ENCODE measurements at regions not wholly inside any gene's neighbourhood (a gene's known extent, or its start where the extent isn't known, plus 50 kb on each side); places are given as distances from the start of the nearest gene placed in this dataset.

GRCh38 chr13:99866781-99867180 is 104.8 kb downstream of the ZIC5 start:
- Histone ChIP-seq H3K4me3 (ENCODE audit: low read depth in 1 of 2, low read length in 1 of 2) (no peak overlapping the region), H3K4me1 (ENCODE audit: control insufficient read depth in 1 of 2, insufficient read depth in 1 of 2, low read depth in 1 of 2, low read length in 1 of 2) (no peaks in the 10 kb centered on the region), H3K27ac (no peak overlapping the region), H3K9me3 (no peaks in the 10 kb centered on the region), H3K27me3 (peaks cover 9% of the 10 kb centered on the region), H3K36me3 (no peaks in the 10 kb centered on the region)
- no peak for TF ChIP-seq CTCF (IDR thresholded peaks at IDR 0.05)

GRCh38 chr13:99865420-99865930 is 106.1 kb downstream of the ZIC5 start:
- no peaks in the 10 kb centered on the region for H3K36me3 ChIP-seq
- TF ChIP-seq CTCF (IDR thresholded peaks at IDR 0.05) = no peak
- H3K9me3 ChIP-seq = no peaks in the 10 kb centered on the region

GRCh38 chr13:99864627-99864990 is 107.0 kb downstream of the ZIC5 start:
- H3K4me1 ChIP-seq (ENCODE audit: control insufficient read depth in 1 of 2, insufficient read depth in 1 of 2, low read depth in 1 of 2, low read length in 1 of 2) = no peaks in the 10 kb centered on the region
- H3K27me3 ChIP-seq = no peaks in the 10 kb centered on the region
- no peaks in the 10 kb centered on the region for H3K9me3 ChIP-seq
- H3K27ac ChIP-seq = no peak overlapping the region
- no peak for TF ChIP-seq CTCF (IDR thresholded peaks at IDR 0.05)
- no peaks in the 10 kb centered on the region for H3K36me3 ChIP-seq
- H3K4me3 ChIP-seq (ENCODE audit: low read depth in 1 of 2, low read length in 1 of 2) = no peak overlapping the region

More at GRCh38 chr13:99865420-99865930, 106.1 kb downstream of the ZIC5 start:
- H3K27ac ChIP-seq = no peak overlapping the region
- H3K27me3 ChIP-seq = no peaks in the 10 kb centered on the region
- no peak overlapping the region for H3K4me3 ChIP-seq (ENCODE audit: low read depth in 1 of 2, low read length in 1 of 2)
- H3K4me1 ChIP-seq (ENCODE audit: control insufficient read depth in 1 of 2, insufficient read depth in 1 of 2, low read depth in 1 of 2, low read length in 1 of 2) = no peaks in the 10 kb centered on the region

- Histone ChIP-seq H3K4me1 (ENCODE audit: control insufficient read depth in 1 of 2, insufficient read depth in 1 of 2, low read depth in 1 of 2, low read length in 1 of 2) (no peaks in the 10 kb centered on the region), H3K4me3 (ENCODE audit: low read depth in 1 of 2, low read length in 1 of 2) (no peak overlapping the region), H3K9me3 (no peaks in the 10 kb centered on the region), H3K27me3 (no peaks in the 10 kb centered on the region), H3K36me3 (no peaks in the 10 kb centered on the region), H3K27ac (no peak overlapping the region)
- TF ChIP-seq CTCF (IDR thresholded peaks at IDR 0.05) = no peak
Measured at GRCh38 chr13:99863789-99864626, 107.6 kb downstream of the ZIC5 start.

- Histone ChIP-seq H3K27me3 (no peaks in the 10 kb centered on the region), H3K4me1 (ENCODE audit: control insufficient read depth in 1 of 2, insufficient read depth in 1 of 2, low read depth in 1 of 2, low read length in 1 of 2) (no peaks in the 10 kb centered on the region), H3K4me3 (ENCODE audit: low read depth in 1 of 2, low read length in 1 of 2) (no peak overlapping the region), H3K9me3 (no peaks in the 10 kb centered on the region), H3K27ac (no peak overlapping the region), H3K36me3 (no peaks in the 10 kb centered on the region)
- TF ChIP-seq CTCF (IDR thresholded peaks at IDR 0.05) = no peak
Measured at GRCh38 chr13:99862244-99862643, 109.3 kb downstream of the ZIC5 start.

Data from neutrophil (primary cell).